ENCODE measurements at regions not wholly inside any gene's neighbourhood (a gene's known extent, or its start where the extent isn't known, plus 50 kb on each side); places are given as distances from the start of the nearest gene placed in this dataset.

DNA sequence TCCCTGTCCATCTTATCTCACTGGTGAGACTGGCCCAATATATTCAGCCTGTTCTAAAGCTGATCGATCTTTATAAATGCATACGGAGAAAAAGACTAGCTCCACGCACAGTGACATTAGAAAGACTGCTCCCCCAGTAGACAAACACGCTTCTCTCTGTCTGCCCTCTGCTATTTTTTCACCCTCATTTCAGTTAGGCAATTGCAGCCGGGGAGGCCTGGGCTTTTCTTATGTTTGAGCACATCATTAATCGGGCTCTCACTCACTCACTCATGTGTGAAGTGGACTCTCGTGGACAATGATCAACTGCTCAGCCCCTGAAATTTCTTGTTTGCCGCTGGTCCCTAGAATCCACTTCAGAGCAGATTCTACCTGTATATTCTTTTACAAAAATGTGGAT lies 824.7 kb upstream of the TENM3 start:
- no peak for FAIRE-seq
- no peak for DNase-seq (ENCODE audit: extremely low spot score, insufficient read length, low read depth)

DNA sequence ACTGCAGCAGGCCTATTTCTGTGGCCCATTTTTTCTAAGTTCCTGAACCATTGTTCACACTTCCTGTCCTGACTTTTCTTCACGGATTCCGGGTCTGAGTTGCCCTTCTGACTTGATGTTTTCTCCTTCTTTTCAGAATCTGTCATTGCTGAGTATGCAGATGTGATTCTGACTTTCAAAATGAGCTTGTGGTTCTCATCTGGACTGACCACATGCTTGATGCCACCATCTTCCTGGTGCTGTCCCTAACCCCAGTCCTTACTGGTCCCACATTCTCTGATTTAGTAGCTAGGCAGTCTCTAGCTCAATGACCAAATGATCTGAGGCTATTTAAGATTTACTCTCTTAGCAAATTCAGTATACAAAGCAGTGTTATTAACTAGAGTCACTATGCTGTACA lies 822.3 kb upstream of the TENM3 start:
- DNase-seq (ENCODE audit: extremely low spot score, insufficient read length, low read depth) (no peak), FAIRE-seq (no peak)

DNA sequence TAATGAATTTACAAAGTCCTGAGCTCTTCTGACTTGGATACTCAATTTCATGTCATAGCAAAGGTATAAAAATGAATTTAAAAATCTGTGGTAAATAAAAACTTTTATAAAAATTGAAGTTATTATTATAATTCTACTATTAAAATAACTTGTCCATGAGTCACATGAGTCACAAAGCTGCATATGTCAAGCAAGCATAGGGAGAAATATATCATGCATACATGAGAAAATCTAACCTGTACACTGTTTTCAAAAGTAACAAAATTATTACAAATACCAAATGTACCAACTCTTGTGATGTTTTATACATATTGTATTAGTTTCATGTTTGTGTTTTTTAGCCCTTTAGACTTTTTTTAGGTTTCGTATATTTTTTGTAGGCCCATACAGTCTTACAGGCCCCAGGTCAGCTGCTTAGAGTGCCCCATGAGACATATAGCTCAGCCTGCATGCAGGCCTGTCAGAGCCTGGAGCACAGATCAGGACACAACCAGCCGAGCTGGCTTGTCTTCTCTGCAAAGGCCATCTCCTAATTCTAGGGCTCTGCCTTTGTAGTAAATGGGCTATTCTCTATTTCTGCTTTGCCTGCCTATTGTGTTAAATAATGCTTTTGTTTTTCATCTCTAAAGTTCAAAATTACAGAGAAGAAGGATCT lies 818.7 kb upstream of the TENM3 start:
- no peak for FAIRE-seq
- no peak for DNase-seq (ENCODE audit: extremely low spot score, insufficient read length, low read depth)

DNA sequence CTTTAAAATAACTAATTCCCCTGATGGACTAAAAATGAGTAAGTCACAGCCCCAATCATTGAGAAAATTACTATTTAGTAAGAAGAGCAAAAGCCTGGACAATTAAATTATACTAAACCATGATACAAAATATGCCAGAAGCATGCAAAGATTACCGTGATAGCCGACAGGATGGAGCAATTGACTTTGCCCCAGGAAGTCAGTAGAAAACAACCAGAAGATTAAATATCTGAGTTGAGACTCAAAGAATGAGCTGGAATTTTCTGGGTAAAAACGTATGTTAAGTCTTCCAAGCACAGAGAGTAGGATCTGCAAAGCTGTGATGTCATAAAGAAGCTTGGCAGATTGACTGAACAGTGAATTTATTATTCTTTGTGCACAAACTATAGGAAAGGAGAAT lies 816.1 kb upstream of the TENM3 start:
- no peak for DNase-seq (ENCODE audit: extremely low spot score, insufficient read length, low read depth)
- no peak for FAIRE-seq

DNA sequence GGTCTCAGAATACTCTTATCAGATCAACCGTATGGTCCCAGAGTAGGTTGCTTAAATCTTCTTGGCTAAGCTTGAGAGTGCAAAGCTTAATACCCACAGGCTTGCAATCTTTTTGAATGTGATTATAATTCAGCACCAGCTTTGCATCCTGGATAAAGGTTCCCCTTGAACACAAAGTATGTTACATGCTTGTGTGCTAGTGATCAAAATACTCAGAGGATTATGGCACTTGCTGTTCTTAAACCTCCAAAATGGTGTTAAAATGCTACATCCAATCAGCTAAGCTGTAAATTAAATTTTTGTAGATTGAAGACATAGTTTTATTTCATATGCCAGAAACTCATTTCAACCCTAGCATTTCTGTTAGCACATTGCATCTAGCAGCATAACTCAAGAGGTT lies 812.2 kb upstream of the TENM3 start:
- FAIRE-seq = no peak
- DNase-seq (ENCODE audit: extremely low spot score, insufficient read length, low read depth) = no peak

DNA sequence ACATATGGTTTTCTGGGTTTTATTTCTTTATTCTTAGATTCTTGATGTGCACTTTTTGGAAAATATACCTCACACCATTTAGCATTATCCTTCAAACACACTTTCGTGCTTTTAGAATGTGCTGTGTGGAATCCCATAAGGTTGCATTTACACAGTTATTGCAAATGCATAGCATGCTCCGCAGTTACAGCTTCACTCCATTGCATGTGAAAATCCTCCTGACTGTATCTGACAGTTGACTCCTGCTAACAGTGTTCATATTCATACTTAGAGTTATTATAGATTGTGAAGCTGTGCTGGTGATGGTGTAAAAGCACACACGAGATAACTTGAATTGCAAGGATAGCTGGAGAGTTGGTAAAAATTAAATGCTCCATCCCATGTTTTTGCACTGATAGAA lies 811.5 kb upstream of the TENM3 start:
- FAIRE-seq = no peak

DNA sequence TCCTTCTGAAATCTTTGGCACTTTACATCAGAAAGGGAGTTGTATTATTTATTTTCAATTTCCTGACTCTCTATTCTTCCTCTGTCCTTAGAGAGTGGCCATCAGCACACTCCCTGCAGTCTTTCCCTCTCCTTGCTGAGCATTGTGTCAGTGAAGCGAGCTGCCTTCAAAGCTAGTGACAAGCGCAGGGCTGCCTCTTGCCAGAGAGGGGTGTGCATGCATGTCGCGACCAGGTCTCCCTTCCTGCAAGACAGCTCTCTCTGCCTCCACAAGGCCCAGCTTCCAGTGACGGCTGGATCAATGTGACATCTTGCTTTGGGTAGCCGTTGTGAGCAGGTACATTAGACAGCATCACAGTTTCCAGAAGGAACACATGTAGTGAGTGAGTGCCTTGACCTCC lies 810.9 kb upstream of the TENM3 start:
- DNase-seq (ENCODE audit: extremely low spot score, insufficient read length, low read depth) = no peak

More for the DNA sequence above, 811.5 kb upstream of the TENM3 start:
- no peak for DNase-seq (ENCODE audit: extremely low spot score, insufficient read length, low read depth)

DNA sequence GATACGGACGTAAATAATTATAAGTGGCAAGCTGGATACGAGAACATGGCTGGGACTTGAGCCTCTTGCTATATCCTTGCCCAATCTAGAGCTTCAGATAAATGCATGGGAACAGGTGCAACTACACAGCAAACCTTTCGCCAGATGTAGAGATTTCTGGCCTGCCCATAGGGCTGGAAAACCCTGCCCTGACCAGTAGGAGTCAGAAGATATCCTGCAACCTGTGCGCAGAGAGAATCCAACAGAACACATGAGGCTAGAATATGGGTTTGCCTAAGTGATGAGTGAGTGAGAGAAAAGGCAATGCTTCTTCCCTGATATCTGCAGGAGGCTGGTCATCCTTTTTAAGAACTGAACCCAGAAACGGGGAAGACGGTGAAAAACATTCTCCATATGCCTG lies 805.3 kb upstream of the TENM3 start:
- FAIRE-seq = no peak
- no peak for DNase-seq (ENCODE audit: extremely low spot score, insufficient read length, low read depth)

More for the DNA sequence above, 810.9 kb upstream of the TENM3 start:
- no peak for FAIRE-seq

DNA sequence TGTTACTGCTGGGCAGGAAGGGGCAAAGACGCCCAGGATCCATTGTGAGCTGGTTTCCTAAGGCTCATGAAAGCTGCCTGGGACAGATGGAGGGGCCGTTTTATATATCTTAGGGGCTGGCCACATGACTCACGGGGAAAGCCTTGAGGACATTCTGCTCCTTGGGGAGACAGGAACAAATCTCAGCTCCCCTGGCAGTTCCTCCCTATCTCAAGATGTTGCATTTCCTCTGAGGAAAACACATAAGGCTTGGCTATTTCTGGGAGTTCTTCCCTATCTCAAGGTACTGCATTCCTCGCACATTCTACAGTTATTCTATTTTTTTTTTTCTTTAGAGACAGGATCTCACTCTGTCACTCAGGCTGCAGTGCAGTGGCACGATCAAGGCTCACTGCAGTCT lies 804.6 kb upstream of the TENM3 start:
- no peak for FAIRE-seq
- DNase-seq (ENCODE audit: extremely low spot score, insufficient read length, low read depth) = no peak

DNA sequence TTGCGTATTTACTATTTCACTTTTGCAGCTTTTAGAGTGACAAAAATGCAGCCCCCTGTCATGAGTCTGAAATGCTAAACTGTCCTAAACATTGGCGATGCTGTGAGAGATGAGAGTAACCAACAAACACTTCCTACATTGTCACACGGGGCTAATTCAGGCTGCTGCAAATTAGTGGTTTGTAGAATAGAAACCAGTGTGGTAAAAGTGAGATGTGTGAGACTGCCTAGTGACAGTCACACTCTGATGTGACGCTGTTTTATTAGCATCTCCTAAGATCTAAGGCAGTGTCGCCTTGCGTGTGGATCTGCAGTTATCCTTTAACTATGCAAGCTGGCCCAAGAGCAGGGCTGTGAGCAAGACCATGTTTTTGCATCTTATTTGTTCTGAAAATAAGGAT lies 800.2 kb upstream of the TENM3 start:
- DNase-seq (ENCODE audit: extremely low spot score, insufficient read length, low read depth) (no peak), FAIRE-seq (no peak)

DNA sequence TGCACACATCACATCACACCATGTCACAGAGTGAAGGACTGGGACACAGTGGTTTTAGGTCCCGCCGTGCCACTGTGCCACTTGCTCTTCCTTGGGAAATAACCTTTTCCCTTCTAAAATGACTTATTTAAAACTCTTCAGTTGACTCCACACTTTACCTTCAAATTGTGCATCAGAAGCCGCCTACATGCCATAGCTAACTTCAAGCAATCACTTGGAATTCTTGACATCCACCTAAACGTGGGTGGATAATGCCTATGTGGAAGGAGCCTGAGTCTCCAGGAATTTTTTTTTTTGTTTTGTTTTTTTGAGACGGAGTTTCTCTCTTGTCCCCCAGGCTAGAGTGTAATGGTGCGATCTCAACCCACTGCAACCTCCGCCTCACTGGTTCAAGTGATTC lies 777.4 kb upstream of the TENM3 start:
- no peak for FAIRE-seq
- no peak for DNase-seq (ENCODE audit: extremely low spot score, insufficient read length, low read depth)

DNA sequence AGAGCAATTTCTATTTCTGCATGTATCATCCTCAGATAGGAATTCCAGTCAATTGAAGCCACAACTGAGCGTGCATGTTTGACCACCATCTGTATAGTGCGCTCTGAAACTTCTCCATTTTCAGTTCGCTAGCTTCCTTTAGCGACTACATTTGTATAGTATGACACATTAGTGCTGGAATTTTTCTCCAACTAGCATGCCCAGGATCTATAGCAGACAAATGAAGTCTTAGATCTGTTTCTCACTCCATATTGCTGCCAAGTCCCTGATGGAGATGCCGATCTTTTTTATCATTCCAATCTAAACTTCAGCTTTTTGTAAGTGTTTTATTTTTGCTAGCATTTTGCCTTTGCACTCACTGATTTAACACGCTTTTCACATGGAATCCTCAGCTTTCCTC lies 774.8 kb upstream of the TENM3 start:
- no peak for FAIRE-seq
- no peak for DNase-seq (ENCODE audit: extremely low spot score, insufficient read length, low read depth)

DNA sequence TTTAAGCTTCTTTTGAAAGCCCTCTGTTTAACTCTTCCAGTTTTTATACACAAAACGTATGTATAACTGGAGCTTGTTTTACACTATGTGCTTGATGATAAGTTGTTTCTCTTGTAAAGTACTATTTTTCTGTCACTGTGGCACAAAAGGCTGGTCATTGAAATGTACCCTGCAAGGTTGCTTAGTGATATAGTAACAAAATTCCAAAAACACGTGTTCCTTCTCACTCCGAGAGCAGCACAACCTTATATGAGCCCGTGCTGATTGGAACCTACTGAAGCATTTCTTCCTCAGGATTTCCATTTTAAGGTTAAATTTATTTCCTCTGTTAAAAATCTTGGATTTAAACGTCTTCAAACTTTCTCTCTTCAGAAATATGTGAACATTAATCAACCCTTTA lies 772.9 kb upstream of the TENM3 start:
- FAIRE-seq (no peak), DNase-seq (ENCODE audit: extremely low spot score, insufficient read length, low read depth) (no peak)

DNA sequence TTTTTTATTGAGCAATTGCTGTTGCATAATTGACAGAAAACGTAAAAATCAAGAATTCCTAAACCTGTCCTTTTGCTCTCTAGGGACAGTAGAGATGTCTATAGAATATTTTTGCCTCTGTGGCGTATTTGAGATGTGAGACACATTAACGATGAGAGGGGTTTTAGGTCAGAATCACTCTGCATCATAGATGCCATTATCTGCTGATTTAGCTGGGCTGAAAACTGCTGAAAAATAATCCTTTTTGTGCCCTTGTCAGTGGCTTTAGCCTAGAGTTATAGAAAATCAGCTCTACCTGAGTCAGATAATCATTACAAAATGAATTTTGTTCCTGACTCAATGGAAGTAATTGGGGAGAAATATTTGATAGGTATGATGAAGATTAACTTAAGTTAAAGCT lies 767.8 kb upstream of the TENM3 start:
- FAIRE-seq (no peak), DNase-seq (ENCODE audit: extremely low spot score, insufficient read length, low read depth) (no peak)

DNA sequence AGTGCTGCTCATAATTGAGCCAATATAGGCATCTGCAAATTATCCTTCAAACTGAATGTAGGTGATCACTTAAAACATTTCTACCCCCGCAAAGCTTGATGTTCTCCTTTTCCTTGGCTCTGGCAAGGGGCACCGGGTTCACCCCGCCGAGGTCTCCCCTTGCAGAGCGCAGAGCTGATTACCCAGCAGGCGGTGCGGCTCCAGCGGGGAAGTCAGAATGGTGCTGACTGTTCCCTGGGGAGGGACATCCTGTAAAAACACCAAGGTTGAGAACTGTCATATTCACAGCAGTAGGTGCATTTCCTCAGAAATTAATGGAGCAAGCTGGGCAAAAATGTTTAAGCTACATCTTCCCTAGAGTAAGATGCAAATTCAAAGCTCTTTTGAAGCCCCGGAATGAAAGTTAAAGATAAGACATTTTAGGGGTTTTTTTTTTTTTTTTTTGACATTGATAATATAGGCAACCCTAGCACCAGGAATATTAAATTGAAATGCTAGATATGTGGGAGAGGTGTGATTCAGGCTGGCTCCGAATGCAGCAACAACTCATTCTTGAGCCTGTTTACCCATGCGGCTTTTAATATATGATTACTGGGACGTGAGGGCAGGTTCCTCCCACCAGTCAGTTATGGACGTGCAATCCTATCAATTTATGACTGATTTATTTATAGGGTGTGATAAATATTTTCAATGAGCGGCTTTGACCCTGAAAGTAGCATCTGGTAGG lies 767.3 kb upstream of the TENM3 start:
- FAIRE-seq = no peak
- no peak for DNase-seq (ENCODE audit: extremely low spot score, insufficient read length, low read depth)

DNA sequence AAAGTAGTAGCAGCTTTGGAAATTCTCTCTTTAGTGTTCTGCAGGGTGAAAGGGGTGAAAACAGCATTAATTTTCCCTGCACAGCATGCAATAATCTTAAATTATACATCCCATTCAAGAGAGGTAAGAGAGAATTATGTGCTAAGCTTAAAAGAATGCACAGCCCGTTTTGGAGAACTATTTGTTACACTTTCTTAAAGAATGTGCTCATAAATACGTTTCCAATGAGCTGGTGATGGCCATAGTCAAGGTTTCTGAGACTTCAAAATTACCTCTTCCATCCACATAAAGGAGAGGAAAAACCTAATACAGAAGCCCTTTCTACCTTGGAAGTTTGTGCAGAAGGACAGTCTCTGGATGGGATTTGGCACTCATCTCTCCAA lies 766.7 kb upstream of the TENM3 start:
- FAIRE-seq (no peak), DNase-seq (ENCODE audit: extremely low spot score, insufficient read length, low read depth) (no peak)

DNA sequence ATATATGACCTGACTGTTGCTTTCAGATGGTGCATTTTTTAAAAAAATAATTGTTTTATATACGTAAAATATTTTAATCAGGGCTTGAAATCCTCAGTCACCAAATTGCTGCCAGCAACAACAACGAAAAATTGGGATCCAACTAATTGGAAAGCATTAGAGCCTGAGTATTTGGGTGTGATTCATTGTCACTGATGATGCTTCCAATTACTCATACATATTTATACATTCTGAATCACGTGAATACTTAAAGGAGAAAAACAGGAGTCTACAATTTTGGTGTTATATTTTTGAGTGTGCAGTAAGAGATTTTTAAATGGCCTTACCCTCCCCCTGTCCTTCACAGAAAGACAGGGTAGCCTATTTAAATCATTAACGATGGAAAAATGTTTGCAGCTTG lies 765.6 kb upstream of the TENM3 start:
- no peak for FAIRE-seq
- DNase-seq (ENCODE audit: extremely low spot score, insufficient read length, low read depth) = no peak

DNA sequence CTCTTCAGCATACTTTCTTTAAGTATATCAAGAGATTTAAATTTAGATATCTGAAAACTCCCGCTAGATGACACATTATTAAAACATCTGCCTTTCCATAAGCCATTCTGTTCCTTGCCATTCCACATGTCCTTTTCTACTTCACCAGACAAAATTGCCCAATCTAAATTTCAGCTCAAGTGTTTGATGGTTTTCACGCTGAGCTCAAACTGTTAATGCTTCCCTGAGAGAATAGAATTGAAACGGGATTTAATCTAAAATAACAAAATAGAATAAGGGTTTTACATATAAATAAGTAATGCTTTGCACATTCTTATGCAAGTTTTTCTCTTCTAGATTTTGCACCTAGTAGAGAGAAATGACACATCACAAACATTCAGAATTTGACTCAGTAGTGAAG lies 764.5 kb upstream of the TENM3 start:
- FAIRE-seq (no peak), DNase-seq (ENCODE audit: extremely low spot score, insufficient read length, low read depth) (no peak)

DNA sequence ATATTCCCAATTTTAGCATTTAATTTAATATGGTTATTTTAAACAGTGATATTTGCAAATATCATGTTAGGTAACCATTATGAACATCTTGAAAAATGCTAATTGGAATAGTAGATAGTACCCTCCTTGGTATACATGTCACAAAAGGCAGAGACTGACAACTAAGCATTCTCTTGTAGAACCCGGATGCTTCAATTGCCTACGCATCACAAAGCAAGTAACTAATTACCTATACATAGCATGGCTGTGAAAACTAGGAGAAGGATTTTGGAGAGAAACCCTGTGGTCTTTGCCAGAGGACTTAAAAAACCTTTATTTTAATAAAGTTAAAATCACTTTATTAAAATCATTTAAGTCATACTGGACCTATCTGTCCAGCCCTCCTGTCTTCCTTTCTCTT lies 764.1 kb upstream of the TENM3 start:
- DNase-seq (ENCODE audit: extremely low spot score, insufficient read length, low read depth) (no peak), FAIRE-seq (no peak)

DNA sequence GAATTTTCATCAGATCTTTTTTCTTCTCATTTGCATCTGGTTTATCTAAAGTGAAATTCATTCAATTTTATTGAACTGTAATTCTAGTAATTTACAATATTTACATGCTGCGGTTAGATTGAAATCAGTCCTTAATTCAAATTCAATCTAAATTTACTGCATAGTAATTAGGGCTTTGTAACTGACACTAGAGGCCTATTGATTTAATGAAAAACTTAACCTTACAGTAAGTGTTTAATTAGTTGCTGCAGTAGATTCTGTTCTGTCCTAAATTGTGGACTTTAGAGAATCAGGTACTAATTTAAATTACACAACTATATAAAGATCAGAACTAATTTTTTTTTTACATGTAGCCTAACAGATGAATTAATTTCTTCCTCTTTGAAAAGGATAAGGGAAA lies 758.8 kb upstream of the TENM3 start:
- DNase-seq (ENCODE audit: extremely low spot score, insufficient read length, low read depth) (no peak), FAIRE-seq (no peak)

DNA sequence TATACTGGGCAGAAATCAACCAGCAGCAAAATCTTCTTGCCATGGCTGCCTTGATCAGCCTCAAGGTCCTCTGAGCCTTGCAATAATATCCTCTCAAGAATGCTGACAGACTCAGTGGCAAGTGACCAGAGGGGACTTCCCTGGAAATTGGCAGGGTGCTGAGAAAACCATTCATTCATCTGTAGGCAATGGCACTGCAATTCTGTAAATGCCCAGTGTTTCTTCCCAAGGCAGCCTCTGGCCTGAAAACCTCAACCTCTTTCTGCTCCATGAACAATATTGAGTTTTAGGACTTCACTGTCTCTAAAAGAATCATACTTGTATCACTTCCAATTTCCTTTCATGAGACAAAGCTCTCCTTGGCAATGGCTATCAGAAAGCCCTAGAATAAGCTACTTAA lies 754.3 kb upstream of the TENM3 start:
- no peak for DNase-seq (ENCODE audit: extremely low spot score, insufficient read length, low read depth)
- no peak for FAIRE-seq

DNA sequence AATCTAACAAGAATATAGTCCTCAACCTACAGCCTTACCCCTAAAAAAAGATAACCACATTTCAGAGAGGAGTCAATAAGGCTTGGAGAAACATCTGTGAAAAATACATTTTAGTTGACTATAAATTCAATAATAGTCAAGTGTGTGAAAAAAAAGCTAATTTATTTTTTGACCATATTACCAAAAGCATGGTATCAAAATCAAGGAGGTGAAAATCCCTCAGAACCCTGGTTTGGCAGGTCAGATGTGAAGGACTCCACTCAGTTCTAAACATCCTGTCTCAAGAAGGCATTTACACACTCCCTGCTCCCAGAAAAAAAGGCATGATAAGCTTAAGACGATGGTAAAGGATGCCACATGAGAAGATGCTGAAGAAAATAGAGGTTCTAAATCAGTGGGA lies 745.1 kb upstream of the TENM3 start:
- FAIRE-seq (no peak), DNase-seq (ENCODE audit: extremely low spot score, insufficient read length, low read depth) (no peak)
